Panc1 (cell line): ENCODE measurements at regions not wholly inside any gene's neighbourhood (a gene's known extent, or its start where the extent isn't known, plus 50 kb on each side); places are given as distances from the start of the nearest gene placed in this dataset.

Experiments
- POLR2AphosphoS5 ChIP-seq: IDR thresholded peaks from 2 replicates; pipeline ENCODE4 v1.6.1; 2012; ENCODE audit warnings: mild to moderate bottlenecking, low read depth, low read length, moderate library complexity
- TF ChIP-seq, protein P1 (sequence below): fragments of 450-650 bp; IDR thresholded peaks from 2 replicates; pipeline ENCODE4 v1.5.1; 2017; ENCODE audit warnings: mild to moderate bottlenecking

- TF ChIP-seq, protein P1, sequence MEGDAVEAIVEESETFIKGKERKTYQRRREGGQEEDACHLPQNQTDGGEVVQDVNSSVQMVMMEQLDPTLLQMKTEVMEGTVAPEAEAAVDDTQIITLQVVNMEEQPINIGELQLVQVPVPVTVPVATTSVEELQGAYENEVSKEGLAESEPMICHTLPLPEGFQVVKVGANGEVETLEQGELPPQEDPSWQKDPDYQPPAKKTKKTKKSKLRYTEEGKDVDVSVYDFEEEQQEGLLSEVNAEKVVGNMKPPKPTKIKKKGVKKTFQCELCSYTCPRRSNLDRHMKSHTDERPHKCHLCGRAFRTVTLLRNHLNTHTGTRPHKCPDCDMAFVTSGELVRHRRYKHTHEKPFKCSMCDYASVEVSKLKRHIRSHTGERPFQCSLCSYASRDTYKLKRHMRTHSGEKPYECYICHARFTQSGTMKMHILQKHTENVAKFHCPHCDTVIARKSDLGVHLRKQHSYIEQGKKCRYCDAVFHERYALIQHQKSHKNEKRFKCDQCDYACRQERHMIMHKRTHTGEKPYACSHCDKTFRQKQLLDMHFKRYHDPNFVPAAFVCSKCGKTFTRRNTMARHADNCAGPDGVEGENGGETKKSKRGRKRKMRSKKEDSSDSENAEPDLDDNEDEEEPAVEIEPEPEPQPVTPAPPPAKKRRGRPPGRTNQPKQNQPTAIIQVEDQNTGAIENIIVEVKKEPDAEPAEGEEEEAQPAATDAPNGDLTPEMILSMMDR, result no peak
- TF ChIP-seq POLR2AphosphoS5, result no peak
These were observed 123.7 kb downstream of the CBLL2 start for GRCh38 chrX:22396408-22396807.
